HG02973 (cell line): ENCODE measurements at regions not wholly inside any gene's neighbourhood (a gene's known extent, or its start where the extent isn't known, plus 50 kb on each side); places are given as distances from the start of the nearest gene placed in this dataset.

Experiments
- ATAC-seq: cut with Tn5 transposase; IDR thresholded peaks from one replicate; pipeline ENCODE4 v1.9.1; 2021; ENCODE audit warnings: moderate library complexity; ENCODE audit not compliant: unreplicated experiment

GRCh38 chr2:2812117-2812516, 481.0 kb upstream of the MYT1L start:
- no peak for ATAC-seq

DNA sequence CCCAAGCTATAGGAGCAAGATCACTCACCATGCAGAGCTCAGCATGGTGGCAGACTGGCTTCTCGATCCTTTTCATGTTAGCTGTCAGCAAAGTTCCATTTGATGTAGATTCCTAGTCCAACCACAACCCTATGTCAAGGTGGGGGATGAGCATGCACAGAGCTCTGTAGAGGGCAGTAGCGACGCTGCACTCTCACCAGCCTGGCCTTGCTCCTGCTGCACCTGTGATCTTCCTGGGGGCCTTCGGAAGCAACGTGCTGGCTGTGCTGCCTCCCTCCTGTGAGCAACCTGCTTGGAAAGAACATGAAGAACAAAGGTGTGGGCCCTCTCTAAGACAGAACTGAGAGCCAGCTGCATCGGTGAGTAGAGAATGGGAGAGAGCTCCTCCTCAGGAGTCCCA, 479.4 kb upstream of the MYT1L start:
- ATAC-seq: no peak

- ATAC-seq: no peak
These were observed 478.7 kb upstream of the MYT1L start for GRCh38 chr2:2809771-2810170.

DNA sequence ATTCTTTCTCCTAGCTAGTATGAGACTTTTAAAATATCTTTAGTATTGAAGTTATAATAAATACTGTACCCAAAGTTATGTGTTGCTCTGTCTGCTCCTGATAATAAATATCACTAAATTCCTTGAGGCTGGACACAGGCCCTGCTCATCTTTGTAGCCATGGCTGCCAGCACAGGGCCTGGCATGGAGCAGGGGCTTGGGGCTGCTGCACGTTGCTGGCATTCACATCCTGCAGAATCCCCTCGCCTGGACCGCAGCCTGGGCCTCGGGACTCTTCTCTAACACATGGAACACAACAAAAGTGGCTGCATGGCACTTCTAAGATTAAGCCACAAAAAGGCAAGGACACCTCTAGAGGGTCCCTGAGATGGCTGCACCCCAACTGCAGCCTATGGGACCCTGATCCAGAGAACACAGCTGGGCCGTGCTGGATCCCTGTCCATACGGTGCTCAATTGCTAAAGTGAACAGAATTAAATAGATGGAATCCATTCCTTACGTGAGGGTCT, 477.5 kb upstream of the MYT1L start:
- no peak for ATAC-seq

DNA sequence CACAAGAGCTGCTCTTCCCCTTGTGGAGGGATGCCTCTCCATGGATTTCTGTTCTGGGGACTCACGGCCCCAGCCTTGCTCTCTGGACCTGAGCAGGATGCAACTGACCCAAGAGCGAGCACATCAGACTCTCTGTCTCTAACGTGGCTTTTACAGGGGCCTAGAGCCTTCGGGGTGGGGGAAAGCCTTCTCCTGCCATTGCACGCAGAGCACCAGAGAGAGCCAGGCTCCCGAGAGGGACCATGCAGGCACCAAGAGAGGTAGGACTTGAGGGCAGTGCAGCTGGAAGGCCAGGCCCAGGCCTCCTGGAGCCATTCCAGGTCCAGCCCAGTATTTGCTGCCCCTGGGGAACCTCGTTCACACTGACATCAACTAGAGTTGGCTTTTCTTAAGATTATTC, 475.6 kb upstream of the MYT1L start:
- no peak for ATAC-seq

- ATAC-seq: no peak
These were observed 474.2 kb upstream of the MYT1L start for GRCh38 chr2:2805263-2805662.

DNA sequence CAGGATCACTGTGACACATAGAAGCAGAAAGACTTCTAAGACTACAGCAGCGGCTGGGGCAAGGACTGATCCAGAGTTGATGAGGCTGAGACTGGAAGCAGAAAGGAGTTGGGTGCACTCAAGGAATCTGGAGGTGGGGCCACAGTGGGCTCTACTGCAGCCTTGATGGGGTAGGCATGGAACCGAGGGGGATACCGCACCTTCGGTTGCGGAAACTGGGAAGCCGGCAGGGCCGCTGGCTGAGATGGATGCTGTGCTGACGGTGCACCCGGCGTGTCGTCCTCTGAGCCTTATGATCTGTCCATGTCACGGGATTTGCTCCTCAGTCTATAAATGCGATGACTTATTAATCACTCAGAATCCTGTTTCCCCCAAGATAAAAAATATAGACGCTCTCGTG, 473.5 kb upstream of the MYT1L start:
- ATAC-seq: no peak

GRCh38 chr2:2801458-2801857, 470.4 kb upstream of the MYT1L start:
- ATAC-seq: no peak

- ATAC-seq: no peak
These were observed 469.6 kb upstream of the MYT1L start for GRCh38 chr2:2800697-2801096.

- no peak for ATAC-seq
These were observed 468.9 kb upstream of the MYT1L start for GRCh38 chr2:2800001-2800400.

DNA sequence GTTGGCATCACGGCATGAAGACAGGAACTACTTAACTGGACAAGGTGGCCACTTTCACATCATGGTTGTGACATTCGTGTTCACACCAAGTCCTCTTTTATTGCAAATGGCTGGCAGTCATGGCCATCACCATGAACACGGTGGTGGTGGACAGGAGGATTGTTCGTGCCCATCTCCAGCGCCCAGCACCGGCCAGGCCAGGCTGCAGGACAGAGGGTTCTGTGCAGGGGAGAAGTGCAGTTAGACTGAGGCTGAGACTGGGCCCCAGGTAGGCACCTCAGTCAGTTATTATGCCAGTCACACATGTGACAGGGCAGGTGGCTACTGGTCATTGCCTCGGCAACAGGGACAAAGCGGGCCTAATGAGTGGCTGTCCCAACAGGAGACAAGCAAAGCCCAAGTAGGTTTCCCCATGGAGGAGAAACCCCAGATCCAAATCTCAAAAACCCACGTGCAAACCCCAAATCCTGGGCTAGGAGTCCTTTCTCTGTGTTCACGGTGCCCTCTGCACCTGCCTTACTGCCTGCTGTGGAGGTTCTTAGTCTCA, 468.1 kb upstream of the MYT1L start:
- ATAC-seq: no peak

DNA sequence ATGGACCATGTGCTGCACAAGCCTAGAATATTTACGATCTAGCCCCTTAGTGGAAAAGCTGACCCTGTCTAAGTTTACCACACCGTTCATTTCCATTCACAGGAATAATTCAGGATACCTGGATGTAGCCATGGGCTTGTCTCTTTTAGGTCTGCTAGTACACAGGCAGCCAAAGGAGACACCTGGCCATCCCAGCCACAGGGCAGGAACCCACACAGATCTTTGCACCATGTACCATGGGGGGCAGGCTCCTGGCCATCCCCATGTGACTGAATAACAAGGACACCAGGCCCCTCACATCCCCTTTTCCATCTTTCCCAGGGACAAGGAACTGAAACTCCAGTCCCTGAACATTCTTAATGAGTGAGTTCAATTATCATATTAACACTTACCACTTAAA, 467.3 kb upstream of the MYT1L start:
- no peak for ATAC-seq

GRCh38 chr2:2797797-2798196, 466.7 kb upstream of the MYT1L start:
- ATAC-seq: no peak

DNA sequence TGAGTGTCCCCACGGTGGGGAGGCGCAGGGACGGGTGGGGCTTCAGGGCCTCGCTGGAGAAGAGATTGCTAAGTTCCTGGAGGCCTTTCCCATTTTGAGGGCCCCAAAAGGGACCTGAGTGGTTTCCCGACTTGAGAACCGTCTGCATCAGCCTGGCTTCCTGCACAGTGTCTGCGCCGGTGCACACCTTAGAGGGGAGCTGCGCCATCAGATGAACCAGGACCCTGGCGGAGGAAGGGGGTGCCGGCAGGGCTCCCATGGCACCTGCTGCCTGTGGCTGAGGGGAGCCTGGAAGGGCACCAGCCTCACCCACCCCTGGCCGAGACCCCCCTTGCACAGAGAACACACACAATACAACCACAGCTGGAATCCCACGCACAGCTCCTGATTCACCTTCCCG, 465.1 kb upstream of the MYT1L start:
- no peak for ATAC-seq

- ATAC-seq: no peak
These were observed 464.5 kb upstream of the MYT1L start for GRCh38 chr2:2795438-2796091.

GRCh38 chr2:2793925-2794560, 463.0 kb upstream of the MYT1L start:
- no peak for ATAC-seq

DNA sequence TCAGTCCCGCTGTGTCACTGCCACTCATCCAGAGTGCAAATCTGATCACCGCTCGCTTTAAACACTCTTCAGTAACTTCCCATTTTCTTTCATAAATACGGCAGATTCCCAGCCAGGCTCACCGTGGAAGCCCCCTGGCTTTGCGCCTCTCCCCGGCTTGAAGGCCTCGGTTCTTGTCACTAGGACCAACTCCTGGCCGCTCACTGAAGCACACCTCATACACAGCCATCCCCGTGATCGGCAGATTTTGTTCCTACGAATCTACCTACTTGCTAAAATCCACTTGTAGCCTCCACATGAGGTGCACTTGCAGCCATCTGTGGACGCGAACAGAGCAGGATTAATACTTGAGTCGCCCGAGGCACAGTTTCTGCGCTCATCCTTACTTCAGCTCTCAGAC, 462.4 kb upstream of the MYT1L start:
- ATAC-seq: no peak

- no peak for ATAC-seq
These were observed 460.5 kb upstream of the MYT1L start for GRCh38 chr2:2791606-2792005.

DNA sequence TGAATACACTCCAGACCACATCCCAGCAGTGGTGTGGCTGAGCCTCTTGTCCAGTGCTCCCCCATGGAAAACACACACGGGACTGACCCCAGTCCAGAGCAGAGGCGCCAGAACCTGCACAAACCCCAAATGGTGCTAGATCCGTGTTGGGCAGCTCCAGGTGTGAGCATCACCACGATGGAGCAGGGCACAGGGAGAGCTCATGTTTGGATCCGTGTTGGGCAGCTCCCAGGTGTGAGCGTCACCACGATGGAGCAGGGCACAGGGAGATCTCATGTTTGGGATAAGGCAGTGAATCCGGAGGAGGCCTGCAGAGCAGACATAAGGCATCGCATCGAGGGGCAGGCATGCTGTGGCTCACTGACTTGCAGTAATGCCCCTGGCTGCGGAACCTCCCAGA, 460.0 kb upstream of the MYT1L start:
- ATAC-seq: no peak

DNA sequence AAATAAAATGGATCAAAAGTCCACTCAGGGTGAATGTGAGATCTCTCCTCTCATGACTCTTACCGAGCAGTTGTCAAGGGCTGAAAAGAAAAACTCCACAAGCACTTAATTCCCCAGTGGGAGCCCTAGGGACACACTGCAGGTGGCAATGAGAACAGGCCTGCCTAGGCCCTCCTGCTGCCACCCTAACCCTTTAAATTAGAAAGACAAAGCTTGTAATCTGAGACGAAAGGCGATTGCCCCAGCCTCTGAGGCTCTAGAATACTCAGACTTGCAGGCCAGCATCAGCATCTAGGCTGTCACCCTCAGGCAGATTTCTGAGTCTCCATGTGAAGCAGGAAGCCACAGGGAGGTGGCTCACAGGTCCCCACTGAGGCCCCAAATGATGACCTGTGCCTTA, 457.0 kb upstream of the MYT1L start:
- no peak for ATAC-seq

- no peak for ATAC-seq
These were observed 456.3 kb upstream of the MYT1L start for GRCh38 chr2:2787301-2787907.

GRCh38 chr2:2782007-2782406, 450.9 kb upstream of the MYT1L start:
- no peak for ATAC-seq
